Gastrocnemius medialis (tissue), 4 donors: ENCODE measurements at regions not wholly inside any gene's neighbourhood (a gene's known extent, or its start where the extent isn't known, plus 50 kb on each side); places are given as distances from the start of the nearest gene placed in this dataset.

Experiments used
- ATAC-seq, 2 donors: fragments of 150-250 bp; one replicate each; pipeline ENCODE4 v1.9.1; 2016
- DNase-seq, 2 donors: peaks; one replicate each; pipeline ENCODE4 v3.0.0-alpha.2; 2019
- H3K27ac ChIP-seq, 4 donors: fragments of 200-600 bp; sonication (generic); 1 replicate in 1 of 4; 2 replicates in 3 of 4; pipeline ENCODE4 v1.5.1; 2016 to 2018; ENCODE audit warnings: mild to moderate bottlenecking in 2 of 4, moderate library complexity in 1 of 4
- H3K27me3 ChIP-seq, 3 donors: fragments of 200-600 bp; sonication (generic) in 2 of 3; 1 replicate in 1 of 3; 2 replicates in 2 of 3; pipeline versions ENCODE4 v1.5.1 to v1.6.0; 2016 to 2019; ENCODE audit warnings: mild to moderate bottlenecking in 1 of 3, moderate library complexity in 1 of 3
- H3K36me3 ChIP-seq, 2 donors: fragments of 200-600 bp; sonication (generic) in 1 of 2; one replicate each; pipeline ENCODE4 v1.5.1; 2017 to 2018
- H3K4me1 ChIP-seq, 2 donors: fragments of 200-600 bp; sonication (generic) in 1 of 2; one replicate each; pipeline ENCODE4 v1.5.1; 2016 to 2017; ENCODE audit warnings: mild to moderate bottlenecking in 2 of 2
- H3K4me3 ChIP-seq, 4 donors: fragments of 200-600 bp; sonication (generic) in 3 of 4; 1 replicate in 1 of 4; 2 replicates in 3 of 4; pipeline ENCODE4 v1.5.1; 2016 to 2019; ENCODE audit warnings: mild to moderate bottlenecking in 2 of 4
- H3K9me3 ChIP-seq, 3 donors: fragments of 200-600 bp; sonication (generic) in 2 of 3; 1 replicate in 1 of 3; 2 replicates in 2 of 3; pipeline ENCODE4 v1.5.1; 2016 to 2019
- CTCF ChIP-seq, 5 experiments: fragments of 450-650 bp in 3 of 5; fragments of 200-600 bp in 2 of 5; sonication (generic) in 2 of 5; IDR thresholded peaks in 4 of 5; conservative IDR thresholded peaks in 1 of 5; 1 replicate in 4 of 5; 2 replicates in 1 of 5; pipeline ENCODE4 v1.5.1; 2016 to 2019; ENCODE audit warnings: antibody characterized with exemption in 5 of 5, mild to moderate bottlenecking in 3 of 5, moderate library complexity in 3 of 5
- POLR2A ChIP-seq, 2 donors: fragments of 450-650 bp; IDR thresholded peaks; one replicate each; pipeline ENCODE4 v1.6.1; 2017; ENCODE audit warnings: antibody characterized with exemption in 2 of 2, mild to moderate bottlenecking in 2 of 2, moderate library complexity in 2 of 2
- in situ Hi-C, 4 donors: fragments of 200-750 bp; cut with MboI; loops; one replicate each; pipeline versions ENCODE4 v1.15.0 to v1.8.0; 2017; ENCODE audit warnings: low sequenced_read_pairs in 4 of 4
- intact Hi-C: fragments of 100-400 bp; cut with DNase I; formaldehyde crosslinking; loops from one replicate; pipeline ENCODE4 v1.15.1; 2023; ENCODE audit warnings: low total_unique reads

GRCh38 chr10:8310930-8311329 is 256.4 kb downstream of the GATA3 start:
- H3K36me3 ChIP-seq, result no peaks in the 10 kb centered on the region
- no peaks in the 10 kb centered on the region for H3K4me1 ChIP-seq
- H3K27me3 ChIP-seq, result no peaks in the 10 kb centered on the region
- intact Hi-C loops (no loop called here), in situ Hi-C loops (no loop called here)
- H3K4me3 ChIP-seq, result no peak overlapping the region
- no peak for ATAC-seq
- no peaks in the 10 kb centered on the region for H3K9me3 ChIP-seq
- no peak for TF ChIP-seq POLR2A (IDR thresholded peaks at IDR 0.05)
- no peak for TF ChIP-seq CTCF (IDR thresholded peaks at IDR 0.05 in 4 of 5, conservative IDR thresholded peaks at IDR 0.05 in 1 of 5)
- no peak overlapping the region for H3K27ac ChIP-seq
- DNase-seq, result no peak

GRCh38 chr10:8311526-8312070 is 257.1 kb downstream of the GATA3 start:
- intact Hi-C loops, result no loop called here
- TF ChIP-seq POLR2A (IDR thresholded peaks at IDR 0.05) (no peak), CTCF (IDR thresholded peaks at IDR 0.05 in 4 of 5, conservative IDR thresholded peaks at IDR 0.05 in 1 of 5) (no peak)
- no peak for ATAC-seq

GRCh38 chr10:8312079-8312478 is 257.6 kb downstream of the GATA3 start:
- intact Hi-C loops (no loop called here), in situ Hi-C loops (no loop called here)
- H3K4me3 ChIP-seq, result no peak overlapping the region

More at GRCh38 chr10:8311526-8312070, 257.1 kb downstream of the GATA3 start:
- no peaks in the 10 kb centered on the region for H3K27me3 ChIP-seq
- in situ Hi-C loops, result no loop called here
- DNase-seq, result no peak
- H3K27ac ChIP-seq, result no peak overlapping the region
- H3K4me1 ChIP-seq, result no peaks in the 10 kb centered on the region
- no peaks in the 10 kb centered on the region for H3K36me3 ChIP-seq
- H3K9me3 ChIP-seq, result no peaks in the 10 kb centered on the region
- H3K4me3 ChIP-seq, result no peak overlapping the region

GRCh38 chr10:8312781-8313180 is 258.3 kb downstream of the GATA3 start:
- Histone ChIP-seq H3K36me3 (no peaks in the 10 kb centered on the region), H3K4me3 (no peak overlapping the region), H3K27ac (no peak overlapping the region), H3K27me3 (no peaks in the 10 kb centered on the region), H3K4me1 (no peaks in the 10 kb centered on the region), H3K9me3 (no peaks in the 10 kb centered on the region)
- TF ChIP-seq POLR2A (IDR thresholded peaks at IDR 0.05) (no peak), CTCF (IDR thresholded peaks at IDR 0.05 in 4 of 5, conservative IDR thresholded peaks at IDR 0.05 in 1 of 5) (no peak)
- no peak for ATAC-seq
- intact Hi-C loops, result no loop called here
- in situ Hi-C loops, result no loop called here
- DNase-seq, result no peak

More at GRCh38 chr10:8312079-8312478, 257.6 kb downstream of the GATA3 start:
- no peak for ATAC-seq
- H3K36me3 ChIP-seq, result no peaks in the 10 kb centered on the region
- DNase-seq, result no peak
- H3K9me3 ChIP-seq, result no peaks in the 10 kb centered on the region
- no peak for TF ChIP-seq POLR2A (IDR thresholded peaks at IDR 0.05)
- no peak for TF ChIP-seq CTCF (IDR thresholded peaks at IDR 0.05 in 4 of 5, conservative IDR thresholded peaks at IDR 0.05 in 1 of 5)
- no peak overlapping the region for H3K27ac ChIP-seq
- no peaks in the 10 kb centered on the region for H3K4me1 ChIP-seq
- H3K27me3 ChIP-seq, result no peaks in the 10 kb centered on the region

- no peak for ATAC-seq
- H3K27me3 ChIP-seq, result no peaks in the 10 kb centered on the region
- H3K27ac ChIP-seq, result no peak overlapping the region
- intact Hi-C loops (no loop called here), in situ Hi-C loops (no loop called here)
- TF ChIP-seq POLR2A (IDR thresholded peaks at IDR 0.05), result no peak
- TF ChIP-seq CTCF (IDR thresholded peaks at IDR 0.05 in 4 of 5, conservative IDR thresholded peaks at IDR 0.05 in 1 of 5), result no peak
- no peaks in the 10 kb centered on the region for H3K4me1 ChIP-seq
- no peaks in the 10 kb centered on the region for H3K36me3 ChIP-seq
- H3K4me3 ChIP-seq, result no peak overlapping the region
- no peaks in the 10 kb centered on the region for H3K9me3 ChIP-seq
- no peak for DNase-seq
Measured at GRCh38 chr10:8314486-8314885, 260.0 kb downstream of the GATA3 start.
